ENCODE measurements at regions not wholly inside any gene's neighbourhood (a gene's known extent, or its start where the extent isn't known, plus 50 kb on each side); places are given as distances from the start of the nearest gene placed in this dataset.
A peak's percentile ranks its signal among the peaks of the same experiment; 100 is the strongest.

DNA sequence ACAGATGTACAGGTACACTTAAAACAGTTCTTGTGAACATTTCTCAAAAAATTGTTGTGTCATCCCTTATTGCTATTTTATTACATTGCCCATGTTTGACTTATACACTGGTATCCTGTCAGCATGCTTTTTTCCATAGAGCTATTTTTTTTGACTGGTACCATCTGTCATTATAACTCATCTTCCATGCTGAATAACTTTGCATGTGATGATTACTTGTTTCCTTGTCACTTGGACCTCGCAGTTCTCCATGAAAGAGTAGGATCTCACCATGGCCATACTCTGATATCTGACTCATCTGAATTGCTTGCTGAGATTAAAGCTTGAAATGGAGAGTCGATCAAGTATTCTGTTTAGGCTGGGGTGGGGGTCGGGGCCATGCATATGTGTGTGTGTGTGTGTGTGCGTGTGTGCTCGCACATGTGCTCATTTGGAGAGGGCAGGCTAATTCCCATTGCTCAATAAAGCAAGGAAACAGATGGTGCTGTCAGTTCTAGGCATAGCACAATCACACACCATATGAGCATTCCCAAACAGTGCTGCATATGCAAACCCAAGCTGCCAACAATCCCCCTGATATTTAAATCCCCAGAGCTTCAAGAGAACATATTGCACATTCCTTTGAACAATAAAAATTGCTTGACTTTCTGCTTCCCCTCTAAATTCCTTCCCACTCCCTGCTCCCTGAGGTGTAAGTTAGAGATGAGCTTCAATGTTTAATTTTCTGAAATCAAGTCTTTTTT is 62.9 kb downstream of the NHLRC3 start:
- no peak for DNase-seq

GRCh38 chr13:39102981-39103490 is 64.8 kb downstream of the NHLRC3 start:
- DNase-seq: no peak

DNA sequence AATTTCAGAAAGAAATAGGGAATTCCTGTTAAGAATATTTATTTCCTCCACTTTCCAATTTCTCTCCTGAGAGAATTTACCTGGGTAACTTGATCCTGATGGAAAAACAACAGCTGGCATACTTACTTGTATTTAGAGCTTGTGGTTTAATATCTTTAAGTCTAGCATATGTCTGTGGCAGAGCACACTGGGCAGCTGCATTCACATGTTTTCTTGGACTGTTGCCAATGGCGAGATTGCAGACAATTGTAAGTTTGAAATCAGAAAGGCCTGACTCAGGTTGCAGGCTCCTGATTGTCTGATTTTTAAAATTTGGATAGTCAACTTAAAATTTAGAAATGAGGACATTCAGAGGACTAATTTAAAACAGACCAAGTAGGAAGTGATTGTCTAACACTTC is 66.9 kb downstream of the NHLRC3 start:
- DNase-seq: no peak

- no peak for DNase-seq
Measured at GRCh38 chr13:39106216-39107005, 68.2 kb downstream of the NHLRC3 start.

GRCh38 chr13:39107561-39107960 is 69.3 kb downstream of the NHLRC3 start:
- DNase-seq: no peak

GRCh38 chr13:39108783-39109182 is 70.5 kb downstream of the NHLRC3 start:
- no peak for DNase-seq

DNA sequence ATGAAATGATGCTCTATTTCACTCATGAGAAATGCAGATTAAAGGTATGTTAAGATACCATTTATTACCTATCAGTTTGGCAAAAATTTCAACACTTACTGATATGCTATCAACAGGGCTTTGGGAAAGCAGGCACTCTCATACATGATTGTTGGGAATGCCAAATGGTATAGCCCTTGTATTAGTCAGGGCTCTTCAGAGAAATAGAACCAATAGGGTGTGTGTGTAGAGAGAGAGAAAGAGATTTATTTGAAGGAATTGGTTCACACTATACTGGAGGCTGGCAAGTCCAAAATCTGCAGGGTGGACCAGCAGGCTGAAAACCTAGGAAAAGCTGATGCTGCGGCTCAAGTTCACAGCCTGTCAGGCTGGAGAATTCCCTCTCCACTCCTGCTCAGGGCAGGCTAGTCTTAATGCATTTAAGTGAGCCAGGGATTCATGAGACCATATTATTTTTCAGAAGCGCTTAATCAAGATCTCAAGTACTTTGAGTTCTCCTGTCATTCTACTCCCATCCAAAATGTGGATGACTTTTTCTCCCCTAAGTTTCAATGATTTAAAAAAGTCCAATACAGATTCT is 72.4 kb downstream of the NHLRC3 start:
- no peak for DNase-seq

GRCh38 chr13:39111145-39111544 is 72.9 kb downstream of the NHLRC3 start:
- DNase-seq: no peak

DNA sequence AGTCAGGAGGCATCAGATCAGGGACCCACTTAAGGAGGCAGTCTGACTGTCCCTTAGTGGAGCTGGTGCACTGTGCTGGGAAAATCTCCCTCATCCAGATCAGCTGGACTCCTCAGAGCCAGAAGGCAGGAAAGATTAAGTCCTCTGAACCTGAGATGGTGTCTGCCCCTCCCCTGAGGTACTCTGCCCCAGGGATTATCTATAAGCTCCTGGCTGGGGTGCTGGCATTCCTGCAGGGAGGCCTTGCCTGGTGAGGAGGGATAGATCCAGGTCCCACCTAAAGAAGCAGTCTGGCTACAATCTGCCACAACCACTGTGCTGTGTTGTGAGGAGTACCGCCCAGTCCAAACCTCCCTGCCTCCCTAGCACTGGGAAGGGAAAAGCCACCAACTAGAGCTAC is 81.2 kb downstream of the NHLRC3 start:
- DNase-seq: no peak

- DNase-seq: no peak
Measured at GRCh38 chr13:39123578-39123977, 85.3 kb downstream of the NHLRC3 start.

- no peak for DNase-seq
Measured at GRCh38 chr13:39129213-39129612, 91.0 kb downstream of the NHLRC3 start.

GRCh38 chr13:39130301-39130700 is 92.0 kb downstream of the NHLRC3 start:
- DNase-seq: no peak

- DNase-seq: no peak
Measured at GRCh38 chr13:39132286-39133230, 94.3 kb downstream of the NHLRC3 start.

DNA sequence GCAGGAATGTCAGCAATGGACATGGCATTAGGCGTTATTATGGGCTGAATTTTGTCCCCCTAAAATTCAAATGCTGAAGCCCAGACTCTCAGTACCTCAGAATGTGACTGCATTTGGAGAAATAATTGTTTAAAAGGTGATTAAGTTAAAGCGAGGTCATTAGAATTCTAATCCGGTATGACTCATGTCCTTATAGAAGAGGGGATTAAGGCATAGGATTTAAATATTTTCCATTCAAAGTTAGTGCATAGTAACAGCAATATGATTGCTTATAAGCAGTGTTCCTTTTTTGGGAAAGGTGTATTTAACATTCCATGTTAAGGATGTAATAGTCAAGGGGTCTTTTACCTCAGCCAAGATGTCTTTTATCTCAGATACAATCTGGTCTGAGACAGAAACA is 95.5 kb downstream of the NHLRC3 start:
- no peak for DNase-seq

DNA sequence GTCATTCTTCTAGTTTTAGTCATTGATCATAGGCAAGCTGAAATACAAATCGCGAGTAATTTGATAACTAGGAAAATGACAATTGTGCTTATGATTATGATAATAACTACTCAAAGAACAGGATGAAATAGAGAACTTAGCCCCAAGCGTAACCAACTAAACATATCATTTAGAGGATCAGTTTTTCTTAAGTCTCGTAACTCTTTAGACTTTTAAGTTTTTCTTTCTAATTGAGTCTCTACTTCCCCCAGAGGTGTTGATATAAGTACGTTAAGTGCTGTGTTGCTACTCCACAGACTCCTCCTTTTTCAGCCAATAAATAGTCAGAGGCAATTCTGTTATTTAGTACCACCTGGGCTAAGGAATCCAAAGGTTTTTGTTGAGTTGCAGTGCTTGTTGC is 96.3 kb downstream of the NHLRC3 start:
- no peak for DNase-seq

DNA sequence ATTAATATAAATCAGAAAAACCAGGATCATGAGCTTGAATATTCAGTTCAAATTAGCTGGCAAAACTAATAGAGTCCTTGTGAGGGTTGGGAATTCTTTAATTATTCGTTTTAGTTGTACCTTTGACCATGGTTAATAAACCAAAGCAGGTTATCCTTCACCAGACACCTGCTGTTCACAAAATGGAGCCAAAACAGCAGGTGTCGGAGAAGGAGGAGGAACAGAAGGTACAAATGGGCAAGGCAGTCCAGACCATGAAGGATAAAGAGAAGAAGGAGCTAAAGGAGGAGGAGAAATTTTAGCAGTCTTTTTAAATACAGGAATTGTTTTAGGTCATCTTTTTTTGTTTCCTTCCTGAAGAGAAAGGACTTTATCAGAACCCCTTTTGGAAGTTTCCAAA is 106.1 kb downstream of the NHLRC3 start:
- DNase-seq: no peak

GRCh38 chr13:39144941-39145533 is 106.8 kb downstream of the NHLRC3 start:
- peak; percentile 2 for DNase-seq

DNA sequence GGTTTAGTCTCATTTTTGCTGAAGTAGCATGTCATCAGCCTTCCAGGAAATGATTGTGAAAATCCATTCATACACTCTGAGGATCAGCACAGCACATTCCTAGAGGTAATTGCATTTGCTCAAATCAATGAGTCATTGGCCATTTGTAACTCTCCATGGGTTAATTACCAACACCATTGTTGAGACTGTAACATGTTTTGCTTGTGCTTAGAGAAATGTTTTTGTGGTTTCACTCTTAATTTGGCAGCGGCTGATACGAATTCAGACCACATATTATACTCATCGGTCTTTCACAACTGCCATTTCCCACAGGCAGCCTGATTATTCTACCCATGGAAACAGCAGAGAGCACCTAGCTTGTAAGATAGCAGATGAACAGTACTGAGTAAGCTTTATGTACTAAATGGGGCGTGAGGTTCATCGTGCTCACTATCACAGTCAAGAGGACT is 110.3 kb downstream of the NHLRC3 start:
- DNase-seq: no peak

- no peak for DNase-seq
Measured at GRCh38 chr13:39149896-39150295, 111.6 kb downstream of the NHLRC3 start.

DNA sequence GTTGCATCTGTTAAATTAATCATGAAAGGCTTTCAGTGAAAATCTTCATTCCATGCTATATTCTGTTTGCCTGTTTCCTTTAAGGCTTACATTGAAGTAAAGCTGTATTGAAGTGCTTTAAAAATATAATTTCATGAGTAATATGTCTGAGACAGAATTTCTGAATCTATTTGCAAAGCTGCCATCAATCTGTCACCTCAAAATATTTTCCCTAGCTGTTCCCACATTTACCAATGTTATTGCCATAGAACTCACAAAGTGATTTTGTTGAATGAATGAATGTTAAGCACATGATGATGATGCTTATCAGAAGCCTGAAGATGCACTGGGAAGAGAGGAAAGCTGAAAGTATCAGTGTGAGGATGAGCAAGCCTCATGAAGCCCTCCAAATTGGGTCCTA is 115.8 kb downstream of the NHLRC3 start:
- DNase-seq: no peak

GRCh38 chr13:39159393-39159792 is 121.1 kb downstream of the NHLRC3 start:
- DNase-seq: no peak

DNA sequence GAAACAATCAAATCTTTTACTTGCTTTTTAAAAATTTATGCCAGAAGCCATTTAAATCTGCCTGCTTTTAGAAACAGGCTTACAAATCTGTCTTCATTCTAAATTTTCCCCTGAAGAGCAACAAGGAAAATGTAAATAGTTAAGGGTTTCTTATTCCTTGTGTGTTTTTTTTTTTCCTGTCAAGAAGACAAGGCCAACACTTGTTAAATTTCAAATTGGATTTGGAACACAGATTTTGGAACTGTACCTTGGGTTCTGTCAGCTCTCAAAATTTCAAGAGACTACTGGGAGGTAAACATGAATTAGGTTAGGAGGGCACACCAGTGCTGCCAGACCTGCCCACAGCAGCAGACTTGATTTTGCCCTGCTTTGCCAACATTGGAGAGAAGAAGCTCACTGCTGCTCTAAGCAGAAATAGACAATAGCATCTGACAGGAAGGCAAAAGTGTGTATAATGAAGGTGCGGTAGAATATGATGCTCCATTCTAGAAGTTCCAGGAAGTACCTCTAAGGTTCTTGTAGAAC is 121.7 kb downstream of the NHLRC3 start:
- no peak for DNase-seq

All from effector CD4-positive, alpha-beta T cell (primary cell).